ENCODE measurements at regions not wholly inside any gene's neighbourhood (a gene's known extent, or its start where the extent isn't known, plus 50 kb on each side); places are given as distances from the start of the nearest gene placed in this dataset.

GRCh38 chr7:17176371-17177032 lies 122.0 kb upstream of the AHR start:
- no peak overlapping the region for H3K4me2 ChIP-seq (ENCODE audit: control insufficient read depth, insufficient read depth)
- no peaks in the 10 kb centered on the region for H3K9me3 ChIP-seq (replicated peaks; ENCODE audit: control insufficient read depth, insufficient read depth, low read length)
- intact Hi-C loops (cut with micrococcal nuclease; ENCODE audit: unreplicated experiment): no loop called here
- BruUV-seq (replicated peaks): no TSS peak
- no peak for ATAC-seq
- H4K20me1 ChIP-seq (ENCODE audit: control insufficient read depth, insufficient read depth): no peaks in the 10 kb centered on the region
- no peak for DNase-seq (ENCODE audit: low read depth, low spot score)
- H2AFZ ChIP-seq (ENCODE audit: control insufficient read depth, low read depth, low read length): no peak overlapping the region
- H3K4me1 ChIP-seq (ENCODE audit: control insufficient read depth, insufficient read depth, low read length): no peaks in the 10 kb centered on the region
- TF ChIP-seq USF2 (IDR thresholded peaks at IDR 0.05; ENCODE audit: borderline replicate concordance, low read depth, low read length) (no peak), JUND (IDR thresholded peaks at IDR 0.05; ENCODE audit: low read depth, low read length) (no peak), ETV6 (conservative IDR thresholded peaks at IDR 0.05 in 1 of 2, IDR thresholded peaks at IDR 0.05 in 1 of 2; ENCODE audit: borderline replicate concordance in 1 of 2, low read depth in 1 of 2) (no peak), SREBF1 (IDR thresholded peaks at IDR 0.05; ENCODE audit: low read length) (no peak), ZNF622 (IDR thresholded peaks at IDR 0.05) (no peak), E4F1 (IDR thresholded peaks at IDR 0.05; ENCODE audit: borderline replicate concordance, partially characterized antibody) (no peak), ZBED1 (IDR thresholded peaks at IDR 0.05; ENCODE audit: borderline replicate concordance) (no peak), RBBP5 (conservative IDR thresholded peaks at IDR 0.05) (no peak)
- ChIA-PET RAD21 (ENCODE audit: unreplicated experiment) (no interaction called here), SMC1A (ENCODE audit: uncharacterized antibody, unreplicated experiment) (interaction anchor here (1.6 kb wide), 1 partner anchor 125 kb away, joined by 5 read pairs; no protein-coding TSS in a partner anchor), POLR2A (no interaction called here), CTCF (no interaction called here)
- FAIRE-seq: no peak
- H3K36me3 ChIP-seq (ENCODE audit: control insufficient read depth in 2 of 2, insufficient read depth in 2 of 2, low read length in 1 of 2): no peaks in the 10 kb centered on the region
- in situ Hi-C loops (cut with MboI): no loop called here
- no peak overlapping the region for H3K4me3 ChIP-seq
- H3K27ac ChIP-seq (ENCODE audit: control insufficient read depth, insufficient read depth): no peak overlapping the region
- H3K9ac ChIP-seq (ENCODE audit: control insufficient read depth, insufficient read depth, low read length): no peak overlapping the region
- WGBS (ENCODE audit: insufficient coverage, insufficient replicate concordance, low lambda C conversion rate, missing lambda C conversion rate): 65% methylated on average over 11 of the region's 11 CpGs
- no peaks in the 10 kb centered on the region; a peak in 2 of 4 replicates for H3K27me3 ChIP-seq (replicated peaks in 1 of 2; ENCODE audit: control insufficient read depth in 2 of 2, insufficient read depth in 2 of 2, low read length in 1 of 2)
- H3K79me2 ChIP-seq (ENCODE audit: control insufficient read depth, insufficient read depth, low read length): no peaks in the 10 kb centered on the region
